H9 (cell line): ENCODE measurements at regions not wholly inside any gene's neighbourhood (a gene's known extent, or its start where the extent isn't known, plus 50 kb on each side); places are given as distances from the start of the nearest gene placed in this dataset.

Experiments used
- DNase-seq: peaks from one replicate; pipeline ENCODE4 v3.0.0-alpha.2; 2017
- H2AFZ ChIP-seq: one replicate; pipeline ENCODE4 v1.6.1; 2013; ENCODE audit warnings: mild to moderate bottlenecking, low read length, control low read depth, moderate library complexity
- H2AK5ac ChIP-seq: 2 replicates; pipeline ENCODE4 v1.6.1; 2013; ENCODE audit warnings: low read length, control low read depth, mixed read lengths; ENCODE audit not compliant: insufficient read length
- H2BK120ac ChIP-seq: one replicate; pipeline ENCODE4 v1.6.1; 2013; ENCODE audit warnings: low read depth, mild to moderate bottlenecking, low read length, control low read depth, inconsistent platforms; ENCODE audit not compliant: poor library complexity, severe bottlenecking
- H2BK12ac ChIP-seq: 2 replicates; pipeline ENCODE4 v1.6.1; 2013; ENCODE audit warnings: low read length, control low read depth, mixed read lengths, low read depth; ENCODE audit not compliant: insufficient read length
- H2BK15ac ChIP-seq: 2 replicates; pipeline ENCODE4 v1.6.1; 2013; ENCODE audit warnings: low read depth, low read length, control low read depth
- H2BK20ac ChIP-seq: one replicate; pipeline ENCODE4 v1.6.1; 2013; ENCODE audit warnings: low read depth, mild to moderate bottlenecking, low read length, control low read depth, inconsistent platforms; ENCODE audit not compliant: poor library complexity, severe bottlenecking
- H2BK5ac ChIP-seq: 2 replicates; pipeline ENCODE4 v1.6.1; 2013; ENCODE audit warnings: low read length, control low read depth, mixed read lengths; ENCODE audit not compliant: insufficient read length
- H3K14ac ChIP-seq: 2 replicates; pipeline ENCODE4 v1.6.1; 2013; ENCODE audit warnings: low read length, control low read depth; ENCODE audit not compliant: insufficient read depth
- H3K18ac ChIP-seq: 2 replicates; pipeline ENCODE4 v1.6.1; 2013; ENCODE audit warnings: low read depth, mild to moderate bottlenecking, mixed read lengths, low read length, control low read depth; ENCODE audit not compliant: insufficient read length
- H3K23ac ChIP-seq: 2 replicates; pipeline ENCODE4 v1.6.1; 2013; ENCODE audit warnings: low read length, control low read depth, mixed read lengths, low read depth; ENCODE audit not compliant: insufficient read length
- H3K23me2 ChIP-seq: 2 replicates; pipeline ENCODE4 v1.6.1; 2013; ENCODE audit warnings: low read depth, mild to moderate bottlenecking, mixed read lengths, low read length, control low read depth; ENCODE audit not compliant: insufficient read length, poor library complexity, severe bottlenecking
- H3K27ac ChIP-seq: 2 replicates; pipeline ENCODE4 v1.5.1; 2013; ENCODE audit warnings: low read length, control low read depth, mixed read lengths, low read depth; ENCODE audit not compliant: insufficient read length
- H3K27me3 ChIP-seq: 2 replicates; pipeline ENCODE4 v1.6.1; 2013; ENCODE audit warnings: low read length, control low read depth, inconsistent platforms; ENCODE audit not compliant: insufficient read depth
- H3K4ac ChIP-seq: 2 replicates; pipeline ENCODE4 v1.6.1; 2013; ENCODE audit warnings: low read depth, mild to moderate bottlenecking, control low read depth, inconsistent platforms, low read length, moderate library complexity
- H3K4me1 ChIP-seq: 2 replicates; pipeline ENCODE4 v1.6.1; 2013; ENCODE audit warnings: low read length, control low read depth, inconsistent platforms; ENCODE audit not compliant: insufficient read depth
- H3K4me2 ChIP-seq: 2 replicates; pipeline ENCODE4 v1.6.1; 2013; ENCODE audit warnings: low read length, control low read depth, mixed read lengths; ENCODE audit not compliant: insufficient read length, insufficient read depth
- H3K56ac ChIP-seq: 2 replicates; pipeline ENCODE4 v1.6.1; 2013; ENCODE audit warnings: low read depth, mild to moderate bottlenecking, mixed read lengths, low read length, control low read depth; ENCODE audit not compliant: insufficient read length
- H3K79me1 ChIP-seq: 2 replicates; pipeline ENCODE4 v1.6.1; 2013; ENCODE audit warnings: low read depth, mild to moderate bottlenecking, moderate library complexity, low read length, control low read depth, inconsistent platforms; ENCODE audit not compliant: insufficient read depth, poor library complexity, severe bottlenecking
- H3K79me2 ChIP-seq: 2 replicates; pipeline ENCODE4 v1.6.1; 2013; ENCODE audit warnings: low read length, control low read depth, inconsistent platforms; ENCODE audit not compliant: insufficient read depth
- H3K9ac ChIP-seq: 2 replicates; pipeline ENCODE4 v1.6.1; 2013; ENCODE audit warnings: low read length, control low read depth, mixed read lengths; ENCODE audit not compliant: insufficient read length; ENCODE audit errors: extremely low read depth
- H3K9me3 ChIP-seq: one replicate; pipeline ENCODE4 v1.6.1; 2013; ENCODE audit warnings: low read depth, low read length, inconsistent platforms; ENCODE audit not compliant: control insufficient read depth
- H3T11ph ChIP-seq: one replicate; pipeline ENCODE4 v1.6.1; 2013; ENCODE audit warnings: mild to moderate bottlenecking, low read length, control low read depth, inconsistent platforms
- H4K20me1 ChIP-seq: one replicate; pipeline ENCODE4 v1.6.1; 2013; ENCODE audit not compliant: control insufficient read depth, insufficient read length, insufficient read depth
- H4K5ac ChIP-seq: 2 replicates; pipeline ENCODE4 v1.6.1; 2013; ENCODE audit warnings: low read depth, mild to moderate bottlenecking, mixed read lengths, low read length, control low read depth; ENCODE audit not compliant: insufficient read length
- H4K8ac ChIP-seq: replicated peaks from 2 replicates; pipeline ENCODE4 v1.6.1; 2013; ENCODE audit warnings: low read length, control low read depth, mixed read lengths, low read depth; ENCODE audit not compliant: insufficient read length
- H4K91ac ChIP-seq: 2 replicates; pipeline ENCODE4 v1.6.1; 2013; ENCODE audit warnings: low read depth, mild to moderate bottlenecking, moderate library complexity, mixed read lengths, low read length, control low read depth; ENCODE audit not compliant: insufficient read length
- H3K27ac Mint-ChIP-seq, 3 experiments: 2 replicates in 2 of 3; 3 replicates in 1 of 3; pipeline ENCODE4 v1.8.0; 2020 to 2021; ENCODE audit warnings: mixed read lengths in 3 of 3, mild to moderate bottlenecking in 1 of 3, moderate library complexity in 1 of 3
- H3K27me3 Mint-ChIP-seq: 2 replicates; pipeline ENCODE4 v1.8.0; 2021; ENCODE audit warnings: low read depth, mild to moderate bottlenecking, moderate library complexity, mixed read lengths
- H3K36me3 Mint-ChIP-seq, 3 experiments: 2 replicates in 2 of 3; 3 replicates in 1 of 3; pipeline ENCODE4 v1.8.0; 2020 to 2021; ENCODE audit warnings: low read depth in 3 of 3, mixed read lengths in 3 of 3; ENCODE audit not compliant: insufficient read depth in 1 of 3
- H3K4me1 Mint-ChIP-seq, 2 experiments: 2 replicates each; pipeline ENCODE4 v1.8.0; 2020; ENCODE audit warnings: mixed read lengths in 2 of 2
- H3K4me3 Mint-ChIP-seq, 2 experiments: 2 replicates in 1 of 2; 3 replicates in 1 of 2; pipeline ENCODE4 v1.8.0; 2020 to 2021; ENCODE audit warnings: mild to moderate bottlenecking in 2 of 2, mixed read lengths in 2 of 2, moderate library complexity in 1 of 2
- H3K9me3 Mint-ChIP-seq, 2 experiments: 2 replicates in 1 of 2; 3 replicates in 1 of 2; pipeline ENCODE4 v1.8.0; 2020; ENCODE audit warnings: mild to moderate bottlenecking in 2 of 2, mixed read lengths in 2 of 2, moderate library complexity in 1 of 2
- WGBS: extraction: QIAGEN DNeasy Blood & Tissue Kit; methylation state at CpG from one replicate; pipeline ENCODE4 v1.1.7; 2013; ENCODE audit warnings: missing lambda C conversion rate, low lambda C conversion rate, mixed read lengths; ENCODE audit not compliant: insufficient read length; ENCODE audit errors: extremely low coverage; 5-methylcytosine and 5-hydroxymethylcytosine counted together
- TF ChIP-seq, protein P1 (sequence below): fragments of 200-600 bp; sonication (generic); conservative IDR thresholded peaks from 3 replicates; pipeline ENCODE4 v1.8.0; 2021; ENCODE audit warnings: antibody characterized with exemption, mild to moderate bottlenecking

DNA sequence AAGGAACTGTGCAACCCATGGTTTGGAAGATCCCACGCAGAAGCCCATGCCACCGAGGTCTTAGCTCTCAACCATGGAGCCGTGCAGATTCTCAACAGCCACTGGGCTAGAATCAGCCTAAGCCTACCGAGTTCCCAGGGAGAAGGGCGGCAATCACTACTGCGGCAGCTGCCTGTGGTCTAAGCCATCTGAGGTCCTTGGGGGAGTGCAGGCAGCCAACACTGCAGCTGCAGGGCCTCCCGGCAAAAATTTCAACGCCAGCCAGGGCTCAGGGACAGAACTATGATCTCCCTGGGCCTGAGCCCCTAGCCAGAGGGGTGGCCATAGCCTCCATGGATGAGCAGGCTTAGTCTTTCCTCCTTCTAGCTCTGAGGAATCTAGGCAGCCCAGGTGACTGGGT is 156.8 kb upstream of the CLEC14A start:
- DNase-seq = no peak
- Histone ChIP-seq H2BK5ac (no peak overlapping the region), H4K91ac (no peak overlapping the region), H3K27me3 (no peaks in the 10 kb centered on the region), H2BK12ac (no peak overlapping the region), H3K23ac (no peak overlapping the region), H4K20me1 (no peaks in the 10 kb centered on the region), H4K8ac (no peak overlapping the region), H2AFZ (no peak overlapping the region), H2BK120ac (no peak overlapping the region), H3K23me2 (no peaks in the 10 kb centered on the region), H3K79me2 (no peaks in the 10 kb centered on the region), H3K56ac (no peak overlapping the region), H3K4me1 (no peaks in the 10 kb centered on the region), H3K27ac (no peak overlapping the region), H3K9me3 (no peaks in the 10 kb centered on the region), H3K4ac (no peak overlapping the region), H2BK20ac (no peak overlapping the region), H3K79me1 (no peaks in the 10 kb centered on the region), H2AK5ac (no peak overlapping the region), H3K18ac (no peak overlapping the region), H3T11ph (no peak overlapping the region), H2BK15ac (no peak overlapping the region), H3K14ac (peak overlapping the region; percentile 67), H3K9ac (no peak overlapping the region), H4K5ac (no peak overlapping the region), H3K4me2 (no peak overlapping the region)
- Mint-ChIP-seq H3K9me3 (no peaks in the 10 kb centered on the region), H3K27me3 (peaks cover 21% of the 10 kb centered on the region), H3K36me3 (no peaks in the 10 kb centered on the region), H3K27ac (no peak overlapping the region), H3K4me3 (no peak overlapping the region), H3K4me1 (no peaks in the 10 kb centered on the region)
- TF ChIP-seq, protein P1, sequence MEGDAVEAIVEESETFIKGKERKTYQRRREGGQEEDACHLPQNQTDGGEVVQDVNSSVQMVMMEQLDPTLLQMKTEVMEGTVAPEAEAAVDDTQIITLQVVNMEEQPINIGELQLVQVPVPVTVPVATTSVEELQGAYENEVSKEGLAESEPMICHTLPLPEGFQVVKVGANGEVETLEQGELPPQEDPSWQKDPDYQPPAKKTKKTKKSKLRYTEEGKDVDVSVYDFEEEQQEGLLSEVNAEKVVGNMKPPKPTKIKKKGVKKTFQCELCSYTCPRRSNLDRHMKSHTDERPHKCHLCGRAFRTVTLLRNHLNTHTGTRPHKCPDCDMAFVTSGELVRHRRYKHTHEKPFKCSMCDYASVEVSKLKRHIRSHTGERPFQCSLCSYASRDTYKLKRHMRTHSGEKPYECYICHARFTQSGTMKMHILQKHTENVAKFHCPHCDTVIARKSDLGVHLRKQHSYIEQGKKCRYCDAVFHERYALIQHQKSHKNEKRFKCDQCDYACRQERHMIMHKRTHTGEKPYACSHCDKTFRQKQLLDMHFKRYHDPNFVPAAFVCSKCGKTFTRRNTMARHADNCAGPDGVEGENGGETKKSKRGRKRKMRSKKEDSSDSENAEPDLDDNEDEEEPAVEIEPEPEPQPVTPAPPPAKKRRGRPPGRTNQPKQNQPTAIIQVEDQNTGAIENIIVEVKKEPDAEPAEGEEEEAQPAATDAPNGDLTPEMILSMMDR = no peak
- WGBS = no CpG with 5 or more reads among the region's 8 CpGs
